HUES48 (cell line): ENCODE measurements at regions not wholly inside any gene's neighbourhood (a gene's known extent, or its start where the extent isn't known, plus 50 kb on each side); places are given as distances from the start of the nearest gene placed in this dataset.

Source experiments
- H3K27ac ChIP-seq: one replicate; pipeline ENCODE4 v1.7.0; 2013; ENCODE audit warnings: low read depth, low read length, inconsistent platforms
- H3K27me3 ChIP-seq: 2 replicates; pipeline ENCODE4 v1.6.1; 2013; ENCODE audit warnings: mild to moderate bottlenecking, low read length; ENCODE audit not compliant: control insufficient read depth, insufficient read depth
- H3K36me3 ChIP-seq: 2 replicates; pipeline ENCODE4 v1.6.1; 2013; ENCODE audit warnings: low read length; ENCODE audit not compliant: control insufficient read depth, insufficient read depth
- H3K4me1 ChIP-seq: 2 replicates; pipeline ENCODE4 v1.6.1; 2013; ENCODE audit warnings: mild to moderate bottlenecking, low read length; ENCODE audit not compliant: control insufficient read depth, insufficient read depth
- H3K4me3 ChIP-seq: 2 replicates; pipeline ENCODE4 v1.5.1; 2013; ENCODE audit warnings: mild to moderate bottlenecking, low read depth, low read length
- H3K9ac ChIP-seq: 2 replicates; pipeline ENCODE4 v1.6.1; 2013; ENCODE audit warnings: mild to moderate bottlenecking, low read depth, low read length, moderate library complexity
- H3K9me3 ChIP-seq: 2 replicates; pipeline ENCODE4 v1.6.1; 2013; ENCODE audit warnings: low read length; ENCODE audit not compliant: control insufficient read depth, insufficient read depth

GRCh38 chr6:134557509-134557908 lies 239.6 kb upstream of the SGK1 start:
- Histone ChIP-seq H3K27me3 (no peaks in the 10 kb centered on the region), H3K27ac (no peak overlapping the region), H3K9ac (no peak overlapping the region), H3K9me3 (no peaks in the 10 kb centered on the region), H3K36me3 (no peaks in the 10 kb centered on the region), H3K4me3 (no peak overlapping the region), H3K4me1 (no peaks in the 10 kb centered on the region)

- Histone ChIP-seq H3K9me3 (no peaks in the 10 kb centered on the region), H3K4me3 (no peak overlapping the region), H3K36me3 (no peaks in the 10 kb centered on the region), H3K27me3 (no peaks in the 10 kb centered on the region), H3K9ac (no peak overlapping the region), H3K4me1 (peaks cover 8% of the 10 kb centered on the region), H3K27ac (no peak overlapping the region)
Measured at GRCh38 chr6:134555672-134556071, 237.8 kb upstream of the SGK1 start.

- Histone ChIP-seq H3K9me3 (no peaks in the 10 kb centered on the region), H3K27me3 (no peaks in the 10 kb centered on the region), H3K4me3 (no peak overlapping the region), H3K27ac (no peak overlapping the region), H3K9ac (no peak overlapping the region), H3K36me3 (no peaks in the 10 kb centered on the region), H3K4me1 (peaks cover 15% of the 10 kb centered on the region)
Measured at GRCh38 chr6:134553936-134554335, 236.0 kb upstream of the SGK1 start.

- no peaks in the 10 kb centered on the region for H3K27me3 ChIP-seq
- no peak overlapping the region for H3K9ac ChIP-seq
- H3K4me3 ChIP-seq = no peak overlapping the region
- peaks cover 15% of the 10 kb centered on the region for H3K4me1 ChIP-seq
- H3K27ac ChIP-seq = no peak overlapping the region
- H3K36me3 ChIP-seq = no peaks in the 10 kb centered on the region
- H3K9me3 ChIP-seq = no peaks in the 10 kb centered on the region
Measured at GRCh38 chr6:134551245-134551960, 233.5 kb upstream of the SGK1 start.

- Histone ChIP-seq H3K36me3 (no peaks in the 10 kb centered on the region), H3K9ac (no peak overlapping the region), H3K4me1 (peaks cover 15% of the 10 kb centered on the region), H3K27me3 (no peaks in the 10 kb centered on the region), H3K27ac (no peak overlapping the region), H3K4me3 (no peak overlapping the region), H3K9me3 (no peaks in the 10 kb centered on the region)
Measured at GRCh38 chr6:134550604-134551003, 232.7 kb upstream of the SGK1 start.

- H3K4me3 ChIP-seq = no peak overlapping the region
- H3K9me3 ChIP-seq = no peaks in the 10 kb centered on the region
- peaks cover 15% of the 10 kb centered on the region for H3K4me1 ChIP-seq
- H3K27ac ChIP-seq = no peak overlapping the region
- H3K27me3 ChIP-seq = no peaks in the 10 kb centered on the region
- H3K36me3 ChIP-seq = no peaks in the 10 kb centered on the region
- H3K9ac ChIP-seq = no peak overlapping the region
Measured at GRCh38 chr6:134549854-134550253, 231.9 kb upstream of the SGK1 start.

- peaks cover 15% of the 10 kb centered on the region for H3K4me1 ChIP-seq
- H3K4me3 ChIP-seq = no peak overlapping the region
- no peaks in the 10 kb centered on the region for H3K9me3 ChIP-seq
- no peak overlapping the region for H3K27ac ChIP-seq
- no peaks in the 10 kb centered on the region for H3K36me3 ChIP-seq
- no peaks in the 10 kb centered on the region for H3K27me3 ChIP-seq
- H3K9ac ChIP-seq = no peak overlapping the region
Measured at GRCh38 chr6:134546962-134547645, 229.2 kb upstream of the SGK1 start.

- Histone ChIP-seq H3K27me3 (no peaks in the 10 kb centered on the region), H3K9me3 (no peaks in the 10 kb centered on the region), H3K36me3 (no peaks in the 10 kb centered on the region), H3K27ac (no peak overlapping the region), H3K9ac (no peak overlapping the region), H3K4me3 (no peak overlapping the region), H3K4me1 (no peaks in the 10 kb centered on the region)
Measured at GRCh38 chr6:134544737-134545136, 226.8 kb upstream of the SGK1 start.

- Histone ChIP-seq H3K4me1 (no peaks in the 10 kb centered on the region), H3K27me3 (no peaks in the 10 kb centered on the region), H3K9me3 (no peaks in the 10 kb centered on the region), H3K27ac (no peak overlapping the region), H3K4me3 (no peak overlapping the region), H3K36me3 (no peaks in the 10 kb centered on the region), H3K9ac (no peak overlapping the region)
Measured at GRCh38 chr6:134543128-134543527, 225.2 kb upstream of the SGK1 start.

GRCh38 chr6:134541001-134541400 lies 223.1 kb upstream of the SGK1 start:
- no peak overlapping the region for H3K27ac ChIP-seq
- H3K36me3 ChIP-seq = no peaks in the 10 kb centered on the region
- H3K9me3 ChIP-seq = no peaks in the 10 kb centered on the region
- no peaks in the 10 kb centered on the region for H3K4me1 ChIP-seq
- H3K27me3 ChIP-seq = no peaks in the 10 kb centered on the region
- no peak overlapping the region for H3K4me3 ChIP-seq
- H3K9ac ChIP-seq = no peak overlapping the region

GRCh38 chr6:134539865-134540323 lies 222.0 kb upstream of the SGK1 start:
- Histone ChIP-seq H3K4me1 (no peaks in the 10 kb centered on the region), H3K27me3 (no peaks in the 10 kb centered on the region), H3K36me3 (no peaks in the 10 kb centered on the region), H3K4me3 (no peak overlapping the region), H3K27ac (no peak overlapping the region), H3K9me3 (no peaks in the 10 kb centered on the region), H3K9ac (no peak overlapping the region)
